Neuronal stem cell (in vitro differentiated cells): ENCODE measurements at regions not wholly inside any gene's neighbourhood (a gene's known extent, or its start where the extent isn't known, plus 50 kb on each side); places are given as distances from the start of the nearest gene placed in this dataset.

Experiments
- DNase-seq: peaks from one replicate; pipeline ENCODE4 v3.0.0-alpha.2; 2013; ENCODE audit warnings: low spot score
- H2AFZ ChIP-seq: one replicate; pipeline ENCODE4 v1.6.1; 2013; ENCODE audit warnings: mild to moderate bottlenecking, low read length, inconsistent platforms
- H2AK5ac ChIP-seq: 2 replicates; pipeline ENCODE4 v1.6.1; 2013; ENCODE audit warnings: low read depth, mild to moderate bottlenecking, inconsistent platforms, low read length, moderate library complexity, mixed read lengths
- H2BK120ac ChIP-seq: 2 replicates; pipeline ENCODE4 v1.6.1; 2013; ENCODE audit warnings: low read depth, mild to moderate bottlenecking, inconsistent platforms, low read length, moderate library complexity, mixed read lengths
- H2BK12ac ChIP-seq: one replicate; pipeline ENCODE4 v1.6.1; 2013; ENCODE audit warnings: low read length, inconsistent platforms
- H2BK15ac ChIP-seq: 2 replicates; pipeline ENCODE4 v1.6.1; 2013; ENCODE audit warnings: mild to moderate bottlenecking, low read length, inconsistent platforms, mixed read lengths
- H2BK5ac ChIP-seq: one replicate; pipeline ENCODE4 v1.6.1; 2013; ENCODE audit warnings: inconsistent platforms, mild to moderate bottlenecking, low read length, moderate library complexity
- H3K14ac ChIP-seq: one replicate; pipeline ENCODE4 v1.6.1; 2013; ENCODE audit warnings: low read length, inconsistent platforms
- H3K18ac ChIP-seq: 2 replicates; pipeline ENCODE4 v1.6.1; 2013; ENCODE audit warnings: low read length, inconsistent platforms
- H3K23ac ChIP-seq: 2 replicates; pipeline ENCODE4 v1.6.1; 2013; ENCODE audit warnings: low read depth, mild to moderate bottlenecking, mixed read lengths, low read length, inconsistent platforms; ENCODE audit not compliant: poor library complexity
- H3K27ac ChIP-seq: replicated peaks from 3 replicates; pipeline ENCODE4 v1.5.1; 2013; ENCODE audit warnings: low read length, inconsistent platforms
- H3K27me3 ChIP-seq, 3 experiments: 2 replicates each; pipeline ENCODE4 v1.6.1; 2013; ENCODE audit warnings: low read length in 3 of 3, mild to moderate bottlenecking in 2 of 3, inconsistent platforms in 1 of 3, low read depth in 1 of 3, mixed read lengths in 1 of 3, moderate library complexity in 1 of 3; ENCODE audit not compliant: control insufficient read depth in 3 of 3, insufficient read depth in 3 of 3
- H3K36me3 ChIP-seq, 2 donors: replicated peaks in 1 of 2; 2 replicates each; pipeline ENCODE4 v1.6.1; 2013; ENCODE audit warnings: low read length in 2 of 2; ENCODE audit not compliant: control insufficient read depth in 2 of 2, insufficient read depth in 2 of 2
- H3K4ac ChIP-seq: 2 replicates; pipeline ENCODE4 v1.6.1; 2013; ENCODE audit warnings: inconsistent platforms, mild to moderate bottlenecking, low read length, moderate library complexity
- H3K4me1 ChIP-seq, 2 donors: 1 replicate in 1 of 2; 2 replicates in 1 of 2; pipeline ENCODE4 v1.6.1; 2013; ENCODE audit warnings: low read length in 2 of 2, low read depth in 1 of 2; ENCODE audit not compliant: control insufficient read depth in 2 of 2, insufficient read depth in 1 of 2
- H3K4me2 ChIP-seq: one replicate; pipeline ENCODE4 v1.6.1; 2013; ENCODE audit warnings: mild to moderate bottlenecking, low read length, inconsistent platforms; ENCODE audit not compliant: insufficient read depth, poor library complexity, severe bottlenecking
- H3K4me3 ChIP-seq, 2 donors: 2 replicates each; pipeline ENCODE4 v1.5.1; 2013; ENCODE audit warnings: low read length in 2 of 2, mild to moderate bottlenecking in 2 of 2, inconsistent platforms in 1 of 2, moderate library complexity in 1 of 2
- H3K79me1 ChIP-seq: one replicate; pipeline ENCODE4 v1.6.1; 2013; ENCODE audit warnings: low read depth, mild to moderate bottlenecking, inconsistent platforms, low read length, moderate library complexity
- H3K9ac ChIP-seq: one replicate; pipeline ENCODE4 v1.6.1; 2013; ENCODE audit warnings: mild to moderate bottlenecking, low read depth, low read length, inconsistent platforms; ENCODE audit not compliant: poor library complexity
- H3K9me3 ChIP-seq, 2 donors: replicated peaks in 1 of 2; 2 replicates each; pipeline versions ENCODE3 to v1.6.1; 2013; ENCODE audit warnings: low read length in 2 of 2, mild to moderate bottlenecking in 2 of 2, inconsistent platforms in 1 of 2, low read depth in 1 of 2, mixed read lengths in 1 of 2, moderate library complexity in 1 of 2; ENCODE audit not compliant: control insufficient read depth in 2 of 2, insufficient read depth in 1 of 2
- H4K8ac ChIP-seq: one replicate; pipeline ENCODE4 v1.6.1; 2013; ENCODE audit warnings: low read depth, mild to moderate bottlenecking, inconsistent platforms, low read length, moderate library complexity
- H4K91ac ChIP-seq: one replicate; pipeline ENCODE4 v1.6.1; 2013; ENCODE audit warnings: low read length, low read depth, mild to moderate bottlenecking, inconsistent platforms; ENCODE audit not compliant: poor library complexity
- WGBS, 2 donors: extraction: QIAGEN DNeasy Blood & Tissue Kit; methylation state at CpG; one replicate each; pipeline ENCODE4 v1.1.7; 2013; ENCODE audit warnings: missing lambda C conversion rate in 2 of 2, mixed read lengths in 1 of 2; ENCODE audit not compliant: insufficient read length in 2 of 2, insufficient replicate concordance in 1 of 2; ENCODE audit errors: extremely low coverage in 2 of 2; 5-methylcytosine and 5-hydroxymethylcytosine counted together

DNA sequence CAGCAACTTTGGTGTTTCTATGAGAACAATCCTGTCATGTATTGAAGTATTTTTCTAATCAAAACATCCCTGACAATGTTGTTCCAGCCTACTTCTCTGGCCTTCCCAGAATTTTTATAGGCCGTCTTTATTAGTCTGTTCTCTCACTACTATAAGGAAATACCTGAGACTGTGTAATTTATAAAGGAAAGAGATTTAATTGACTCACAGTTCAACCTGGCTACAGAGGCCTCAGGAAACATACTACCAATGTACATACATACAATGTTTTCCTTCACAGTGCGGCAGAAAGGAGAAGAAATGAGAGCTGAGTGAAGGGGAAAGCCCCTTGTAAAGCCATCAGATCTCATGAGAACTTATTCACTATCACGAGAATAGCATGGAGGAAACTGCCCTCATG is 484.7 kb upstream of the PODXL start:
- no peak overlapping the region for H3K4me3 ChIP-seq
- H2BK12ac ChIP-seq, result no peak overlapping the region
- no peak overlapping the region for H2BK15ac ChIP-seq
- H4K8ac ChIP-seq, result no peak overlapping the region
- no peak overlapping the region for H3K4ac ChIP-seq
- H3K27me3 ChIP-seq, result no peaks in the 10 kb centered on the region
- H3K9me3 ChIP-seq, result no peaks in the 10 kb centered on the region
- H3K23ac ChIP-seq, result no peak overlapping the region
- no peak overlapping the region for H2AK5ac ChIP-seq
- no peaks in the 10 kb centered on the region for H3K79me1 ChIP-seq
- H3K4me2 ChIP-seq, result no peak overlapping the region
- DNase-seq, result no peak
- H3K36me3 ChIP-seq, result no peaks in the 10 kb centered on the region
- H3K4me1 ChIP-seq, result peaks cover 0 to 12% of the 10 kb centered on the region in 2 donors
- H3K14ac ChIP-seq, result no peak overlapping the region
- H4K91ac ChIP-seq, result no peak overlapping the region
- H3K27ac ChIP-seq, result no peak overlapping the region
- no peak overlapping the region for H2AFZ ChIP-seq
- no peak overlapping the region for H3K18ac ChIP-seq
- H2BK5ac ChIP-seq, result no peak overlapping the region
- no CpG with 5 or more reads among the region's 3 CpGs for WGBS, 2 donors
- no peak overlapping the region for H2BK120ac ChIP-seq
- H3K9ac ChIP-seq, result no peak overlapping the region

DNA sequence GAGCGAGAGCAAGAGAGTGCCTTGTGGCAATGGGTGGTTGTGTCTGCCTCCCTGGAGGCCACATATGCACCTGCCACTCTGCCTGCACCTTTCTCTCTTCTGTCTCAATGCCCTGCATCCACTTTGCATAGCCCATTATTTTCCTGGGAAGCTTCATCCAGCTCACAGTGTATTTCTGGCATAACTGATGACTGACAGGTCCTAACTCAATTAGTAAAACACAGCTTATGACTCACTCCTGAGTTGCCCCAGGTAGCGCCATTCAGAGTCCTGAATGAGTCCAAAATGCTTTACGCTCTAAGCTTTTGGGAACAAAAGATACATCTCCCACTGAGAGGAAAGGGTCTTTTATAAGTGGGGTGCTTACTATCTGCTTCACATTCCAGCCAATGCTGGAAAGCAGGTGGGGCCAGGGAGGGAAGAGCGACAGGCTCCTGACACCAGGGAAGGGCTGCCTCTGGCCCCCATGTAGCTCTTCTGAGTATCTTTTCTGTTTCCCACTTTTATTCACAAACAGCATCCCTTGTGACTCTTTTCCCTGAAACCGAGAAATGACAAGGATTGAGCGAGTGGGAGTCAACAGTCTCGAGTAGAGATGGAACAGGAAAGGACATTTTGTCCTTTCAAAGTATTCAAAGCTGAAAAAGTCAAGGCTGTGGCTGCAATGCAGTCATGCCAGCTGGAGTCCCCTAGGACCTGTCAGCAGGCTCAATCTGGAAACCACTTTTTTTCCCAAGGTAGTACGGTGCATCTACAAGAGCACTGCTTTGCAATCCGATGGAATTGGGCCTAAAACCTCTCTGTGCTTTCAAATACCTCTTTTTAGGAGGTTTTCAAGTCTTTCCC is 479.3 kb upstream of the PODXL start:
- Histone ChIP-seq H2BK120ac (no peak overlapping the region), H2BK15ac (no peak overlapping the region), H2AFZ (no peak overlapping the region), H4K91ac (no peak overlapping the region), H3K27ac (peak overlapping the region; percentile 60), H3K4me3 (no peak overlapping the region), H3K9me3 (no peaks in the 10 kb centered on the region), H3K79me1 (no peaks in the 10 kb centered on the region), H3K4me1 (peaks cover 0 to 24% of the 10 kb centered on the region in 2 donors), H3K36me3 (no peaks in the 10 kb centered on the region), H2AK5ac (no peak overlapping the region), H2BK5ac (no peak overlapping the region), H3K14ac (no peak overlapping the region), H2BK12ac (no peak overlapping the region), H3K27me3 (no peaks in the 10 kb centered on the region), H3K18ac (no peak overlapping the region), H4K8ac (no peak overlapping the region), H3K23ac (no peak overlapping the region), H3K4ac (no peak overlapping the region), H3K9ac (no peak overlapping the region), H3K4me2 (no peak overlapping the region)
- DNase-seq, result peak; percentile 43
- no CpG with 5 or more reads among the region's 9 CpGs for WGBS, 2 donors

DNA sequence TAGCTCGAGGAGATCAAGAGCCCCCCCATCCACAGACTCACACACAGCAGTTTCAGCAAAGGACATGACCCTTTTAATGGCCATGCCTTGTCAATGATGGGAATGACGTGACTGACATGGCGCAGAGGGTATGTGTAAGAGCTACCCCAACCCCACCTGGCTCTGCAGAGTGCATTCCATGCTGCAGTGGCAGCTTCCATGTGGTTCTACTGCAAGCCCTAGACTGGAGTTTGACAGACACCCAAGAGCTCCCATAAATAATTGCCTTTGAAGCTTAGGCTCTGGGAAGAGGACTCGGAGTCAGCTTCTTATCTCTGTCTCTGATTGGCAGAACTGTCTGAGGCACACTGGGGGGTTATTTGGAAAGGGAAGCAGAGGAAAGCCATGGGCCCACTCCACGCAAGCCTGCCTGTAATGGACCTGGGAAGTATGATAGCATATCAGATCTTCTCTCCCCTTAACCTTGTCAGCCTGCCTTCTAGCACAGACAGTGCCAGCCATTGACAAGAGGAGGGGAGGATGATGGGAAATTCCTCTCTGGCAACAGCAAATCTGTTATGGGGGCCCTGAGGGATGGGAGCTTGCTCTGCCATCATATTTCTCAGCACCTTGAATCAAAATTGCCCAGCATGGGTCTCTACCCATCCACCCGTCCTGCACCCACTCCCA is 478.5 kb upstream of the PODXL start:
- H3K4me2 ChIP-seq, result no peak overlapping the region
- H4K8ac ChIP-seq, result no peak overlapping the region
- no peaks in the 10 kb centered on the region for H3K27me3 ChIP-seq
- H4K91ac ChIP-seq, result no peak overlapping the region
- no peak overlapping the region for H2BK5ac ChIP-seq
- peak overlapping the region; percentile 51 for H3K27ac ChIP-seq
- peak overlapping the region; percentile 54 for H3K18ac ChIP-seq
- no peak overlapping the region for H3K23ac ChIP-seq
- no peak overlapping the region for H2AFZ ChIP-seq
- peak overlapping the region; percentile 39 for H3K9ac ChIP-seq
- H3K4me1 ChIP-seq, result peaks cover 0 to 24% of the 10 kb centered on the region in 2 donors
- no peaks in the 10 kb centered on the region for H3K9me3 ChIP-seq
- no peaks in the 10 kb centered on the region for H3K79me1 ChIP-seq
- no peaks in the 10 kb centered on the region for H3K36me3 ChIP-seq
- no peak for DNase-seq
- H2BK120ac ChIP-seq, result no peak overlapping the region
- H3K4me3 ChIP-seq, result peak overlapping the region in 1 of 2 donors; percentile 59
- H2BK15ac ChIP-seq, result peak overlapping the region; percentile 62
- no peak overlapping the region for H3K14ac ChIP-seq
- H3K4ac ChIP-seq, result no peak overlapping the region
- H2AK5ac ChIP-seq, result peak overlapping the region; percentile 80
- H2BK12ac ChIP-seq, result no peak overlapping the region
- no CpG with 5 or more reads among the region's 6 CpGs for WGBS, 2 donors

DNA sequence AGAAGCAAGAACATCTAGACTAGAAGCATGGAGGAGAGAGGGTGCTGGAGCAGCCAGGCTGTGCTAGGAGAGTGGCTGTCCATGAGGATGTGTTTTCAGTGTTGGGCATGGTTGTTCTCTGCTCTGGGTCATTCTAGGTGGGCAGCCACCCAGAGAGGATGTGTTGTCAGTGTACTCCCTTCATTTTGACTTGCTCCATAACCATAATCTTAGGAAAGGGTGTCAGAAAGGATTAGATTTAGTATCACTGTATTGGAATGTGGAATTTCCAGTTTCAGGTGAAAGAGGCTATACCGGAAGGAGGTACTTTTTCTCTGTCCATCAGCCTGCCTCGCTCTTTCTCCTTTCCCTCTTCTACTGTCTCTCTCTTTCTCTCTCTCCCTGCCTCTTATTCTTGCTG is 474.5 kb upstream of the PODXL start:
- H3K36me3 ChIP-seq, result no peaks in the 10 kb centered on the region
- no peak overlapping the region for H2BK12ac ChIP-seq
- no peak overlapping the region for H3K18ac ChIP-seq
- H3K9me3 ChIP-seq, result no peaks in the 10 kb centered on the region
- no peak overlapping the region for H2AK5ac ChIP-seq
- peaks cover 0 to 10% of the 10 kb centered on the region in 2 donors for H3K4me1 ChIP-seq
- H3K9ac ChIP-seq, result no peak overlapping the region
- no peak overlapping the region for H3K27ac ChIP-seq
- H3K23ac ChIP-seq, result no peak overlapping the region
- H3K4ac ChIP-seq, result no peak overlapping the region
- no peak overlapping the region for H2BK5ac ChIP-seq
- no peak overlapping the region for H2BK120ac ChIP-seq
- H4K8ac ChIP-seq, result no peak overlapping the region
- no peak overlapping the region for H3K14ac ChIP-seq
- H3K79me1 ChIP-seq, result no peaks in the 10 kb centered on the region
- H3K4me2 ChIP-seq, result no peak overlapping the region
- no peak for DNase-seq
- no peak overlapping the region for H3K4me3 ChIP-seq
- H3K27me3 ChIP-seq, result no peaks in the 10 kb centered on the region
- H2BK15ac ChIP-seq, result no peak overlapping the region
- no peak overlapping the region for H2AFZ ChIP-seq
- no CpG with 5 or more reads among the region's 2 CpGs for WGBS, 2 donors
- no peak overlapping the region for H4K91ac ChIP-seq
